Natural killer cell (primary cell): ENCODE measurements at regions not wholly inside any gene's neighbourhood (a gene's known extent, or its start where the extent isn't known, plus 50 kb on each side); places are given as distances from the start of the nearest gene placed in this dataset.

Source experiments
- ATAC-seq, 3 donors: fragments of 150-1000 bp in 2 of 3; fragments of 200-7000 bp in 1 of 3; cut with Tn5 transposase; 1 replicate in 1 of 3; 2 replicates in 2 of 3; pipeline ENCODE4 v1.10.0; 2021; ENCODE audit warnings: mild to moderate bottlenecking in 2 of 3, moderate library complexity in 2 of 3
- DNase-seq, 2 donors: peaks; one replicate each; pipeline versions ENCODE4 v3.0.0 to v3.0.0-alpha.2; 2013 to 2021; ENCODE audit warnings: mixed read lengths in 1 of 2
- H3K27ac ChIP-seq: one replicate; pipeline ENCODE4 v1.5.1; 2013; ENCODE audit warnings: mild to moderate bottlenecking, low read length
- H3K27me3 ChIP-seq: one replicate; pipeline ENCODE4 v1.6.1; 2013; ENCODE audit warnings: low read length; ENCODE audit not compliant: control insufficient read depth, insufficient read depth
- H3K36me3 ChIP-seq: one replicate; pipeline ENCODE4 v1.6.1; 2013; ENCODE audit warnings: low read length; ENCODE audit not compliant: control insufficient read depth, insufficient read depth
- H3K4me1 ChIP-seq: one replicate; pipeline ENCODE4 v1.6.1; 2013; ENCODE audit warnings: low read length; ENCODE audit not compliant: control insufficient read depth, insufficient read depth
- H3K4me3 ChIP-seq: one replicate; pipeline ENCODE4 v1.5.1; 2013; ENCODE audit warnings: low read length
- H3K9me3 ChIP-seq: one replicate; pipeline ENCODE4 v1.6.1; 2013; ENCODE audit warnings: low read length; ENCODE audit not compliant: control insufficient read depth, insufficient read depth
- H3K27ac Mint-ChIP-seq, 2 donors: one replicate each; pipeline ENCODE4 v1.8.0; 2022; ENCODE audit warnings: mild to moderate bottlenecking in 2 of 2, mixed read lengths in 2 of 2, moderate library complexity in 1 of 2
- H3K27me3 Mint-ChIP-seq, 2 donors: one replicate each; pipeline ENCODE4 v1.8.0; 2022; ENCODE audit warnings: low read depth in 2 of 2, mixed read lengths in 2 of 2
- H3K36me3 Mint-ChIP-seq: one replicate; pipeline ENCODE4 v1.8.0; 2022; ENCODE audit warnings: mixed read lengths
- H3K4me1 Mint-ChIP-seq, 2 donors: one replicate each; pipeline ENCODE4 v1.8.0; 2022; ENCODE audit warnings: mixed read lengths in 2 of 2
- H3K4me3 Mint-ChIP-seq: one replicate; pipeline ENCODE4 v1.8.0; 2022; ENCODE audit warnings: mild to moderate bottlenecking, moderate library complexity, mixed read lengths
- H3K9me3 Mint-ChIP-seq, 2 donors: one replicate each; pipeline ENCODE4 v1.8.0; 2022; ENCODE audit warnings: mixed read lengths in 2 of 2
- WGBS: methylation state at CpG from one replicate; pipeline ENCODE4 v1.1.7; 2013; ENCODE audit warnings: missing lambda C conversion rate; ENCODE audit not compliant: insufficient coverage; 5-methylcytosine and 5-hydroxymethylcytosine counted together
- intact Hi-C: fragments of 100-400 bp; cut with micrococcal nuclease; formaldehyde crosslinking; loops from one replicate; pipeline ENCODE4 v1.14.2; 2022
- TF ChIP-seq, protein P1 (sequence below): fragments of 200-600 bp; IDR thresholded peaks from one replicate; pipeline ENCODE4 v1.8.0; 2022; ENCODE audit warnings: antibody characterized with exemption

GRCh38 chr5:53343187-53343586, 137.2 kb upstream of the FST start:
- peaks cover 3 to 6% of the 10 kb centered on the region in 2 donors for H3K9me3 Mint-ChIP-seq
- Histone ChIP-seq H3K4me1 (no peaks in the 10 kb centered on the region), H3K27me3 (no peaks in the 10 kb centered on the region), H3K4me3 (no peak overlapping the region), H3K36me3 (no peaks in the 10 kb centered on the region), H3K9me3 (no peaks in the 10 kb centered on the region), H3K27ac (no peak overlapping the region)
- no peaks in the 10 kb centered on the region for H3K27me3 Mint-ChIP-seq
- TF ChIP-seq, protein P1, sequence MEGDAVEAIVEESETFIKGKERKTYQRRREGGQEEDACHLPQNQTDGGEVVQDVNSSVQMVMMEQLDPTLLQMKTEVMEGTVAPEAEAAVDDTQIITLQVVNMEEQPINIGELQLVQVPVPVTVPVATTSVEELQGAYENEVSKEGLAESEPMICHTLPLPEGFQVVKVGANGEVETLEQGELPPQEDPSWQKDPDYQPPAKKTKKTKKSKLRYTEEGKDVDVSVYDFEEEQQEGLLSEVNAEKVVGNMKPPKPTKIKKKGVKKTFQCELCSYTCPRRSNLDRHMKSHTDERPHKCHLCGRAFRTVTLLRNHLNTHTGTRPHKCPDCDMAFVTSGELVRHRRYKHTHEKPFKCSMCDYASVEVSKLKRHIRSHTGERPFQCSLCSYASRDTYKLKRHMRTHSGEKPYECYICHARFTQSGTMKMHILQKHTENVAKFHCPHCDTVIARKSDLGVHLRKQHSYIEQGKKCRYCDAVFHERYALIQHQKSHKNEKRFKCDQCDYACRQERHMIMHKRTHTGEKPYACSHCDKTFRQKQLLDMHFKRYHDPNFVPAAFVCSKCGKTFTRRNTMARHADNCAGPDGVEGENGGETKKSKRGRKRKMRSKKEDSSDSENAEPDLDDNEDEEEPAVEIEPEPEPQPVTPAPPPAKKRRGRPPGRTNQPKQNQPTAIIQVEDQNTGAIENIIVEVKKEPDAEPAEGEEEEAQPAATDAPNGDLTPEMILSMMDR, result no peak
- intact Hi-C loops, result no loop called here
- ATAC-seq, result no peak
- H3K4me1 Mint-ChIP-seq, result no peaks in the 10 kb centered on the region
- no peak overlapping the region for H3K27ac Mint-ChIP-seq
- no peak for DNase-seq
- H3K36me3 Mint-ChIP-seq, result no peaks in the 10 kb centered on the region
- no peak overlapping the region for H3K4me3 Mint-ChIP-seq
- WGBS, result 83% methylated on average over 2 of the region's 2 CpGs

- H3K27ac Mint-ChIP-seq, result no peak overlapping the region
- H3K4me1 Mint-ChIP-seq, result no peaks in the 10 kb centered on the region
- no peaks in the 10 kb centered on the region for H3K27me3 Mint-ChIP-seq
- intact Hi-C loops, result no loop called here
- 80% methylated on average over 5 of the region's 5 CpGs for WGBS
- no peak overlapping the region for H3K4me3 Mint-ChIP-seq
- ATAC-seq (no peak), DNase-seq (no peak)
- Histone ChIP-seq H3K4me3 (no peak overlapping the region), H3K36me3 (no peaks in the 10 kb centered on the region), H3K27ac (no peak overlapping the region), H3K4me1 (no peaks in the 10 kb centered on the region), H3K27me3 (no peaks in the 10 kb centered on the region), H3K9me3 (no peaks in the 10 kb centered on the region)
- TF ChIP-seq, protein P1, result no peak
- peaks cover 3 to 5% of the 10 kb centered on the region in 2 donors for H3K9me3 Mint-ChIP-seq
- no peaks in the 10 kb centered on the region for H3K36me3 Mint-ChIP-seq
Measured at GRCh38 chr5:53350368-53350767, 130.1 kb upstream of the FST start.

- ATAC-seq, result no peak
- TF ChIP-seq, protein P1, result no peak
- Histone ChIP-seq H3K9me3 (no peaks in the 10 kb centered on the region), H3K27ac (no peak overlapping the region), H3K4me1 (no peaks in the 10 kb centered on the region), H3K4me3 (no peak overlapping the region), H3K27me3 (no peaks in the 10 kb centered on the region), H3K36me3 (no peaks in the 10 kb centered on the region)
- Mint-ChIP-seq H3K27ac (no peak overlapping the region), H3K9me3 (peaks cover 2 to 3% of the 10 kb centered on the region in 2 donors), H3K4me3 (no peak overlapping the region), H3K27me3 (no peaks in the 10 kb centered on the region), H3K4me1 (no peaks in the 10 kb centered on the region), H3K36me3 (no peaks in the 10 kb centered on the region)
- WGBS, result 95% methylated on average over 3 of the region's 4 CpGs
- no peak for DNase-seq
- intact Hi-C loops, result no loop called here
Measured at GRCh38 chr5:53350991-53351770, 129.2 kb upstream of the FST start.

GRCh38 chr5:53355316-53355715, 125.1 kb upstream of the FST start:
- ATAC-seq (no peak), DNase-seq (no peak)
- Histone ChIP-seq H3K4me1 (no peaks in the 10 kb centered on the region), H3K36me3 (no peaks in the 10 kb centered on the region), H3K27me3 (no peaks in the 10 kb centered on the region), H3K4me3 (no peak overlapping the region), H3K9me3 (no peaks in the 10 kb centered on the region), H3K27ac (no peak overlapping the region)
- Mint-ChIP-seq H3K27me3 (no peaks in the 10 kb centered on the region), H3K4me1 (no peaks in the 10 kb centered on the region), H3K27ac (no peak overlapping the region), H3K36me3 (no peaks in the 10 kb centered on the region), H3K9me3 (peaks cover 0 to 5% of the 10 kb centered on the region in 2 donors), H3K4me3 (no peak overlapping the region)
- intact Hi-C loops, result no loop called here
- no CpG with 5 or more reads among the region's 5 CpGs for WGBS
- TF ChIP-seq, protein P1, result no peak
